ENCODE measurements at regions not wholly inside any gene's neighbourhood (a gene's known extent, or its start where the extent isn't known, plus 50 kb on each side); places are given as distances from the start of the nearest gene placed in this dataset.

GRCh38 chrX:37904833-37905232, 57.5 kb upstream of the DYNLT3 start:
- TF ChIP-seq, protein P1, sequence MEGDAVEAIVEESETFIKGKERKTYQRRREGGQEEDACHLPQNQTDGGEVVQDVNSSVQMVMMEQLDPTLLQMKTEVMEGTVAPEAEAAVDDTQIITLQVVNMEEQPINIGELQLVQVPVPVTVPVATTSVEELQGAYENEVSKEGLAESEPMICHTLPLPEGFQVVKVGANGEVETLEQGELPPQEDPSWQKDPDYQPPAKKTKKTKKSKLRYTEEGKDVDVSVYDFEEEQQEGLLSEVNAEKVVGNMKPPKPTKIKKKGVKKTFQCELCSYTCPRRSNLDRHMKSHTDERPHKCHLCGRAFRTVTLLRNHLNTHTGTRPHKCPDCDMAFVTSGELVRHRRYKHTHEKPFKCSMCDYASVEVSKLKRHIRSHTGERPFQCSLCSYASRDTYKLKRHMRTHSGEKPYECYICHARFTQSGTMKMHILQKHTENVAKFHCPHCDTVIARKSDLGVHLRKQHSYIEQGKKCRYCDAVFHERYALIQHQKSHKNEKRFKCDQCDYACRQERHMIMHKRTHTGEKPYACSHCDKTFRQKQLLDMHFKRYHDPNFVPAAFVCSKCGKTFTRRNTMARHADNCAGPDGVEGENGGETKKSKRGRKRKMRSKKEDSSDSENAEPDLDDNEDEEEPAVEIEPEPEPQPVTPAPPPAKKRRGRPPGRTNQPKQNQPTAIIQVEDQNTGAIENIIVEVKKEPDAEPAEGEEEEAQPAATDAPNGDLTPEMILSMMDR (conservative IDR thresholded peaks at IDR 0.05; ENCODE audit: control insufficient read depth, insufficient read depth, low read depth, low read length) = no peak
- DNase-seq (ENCODE audit: low read depth) = peak; percentile 4
- no peak overlapping the region for H3K4me3 ChIP-seq (ENCODE audit: control insufficient read depth, low read depth, low read length)

DNA sequence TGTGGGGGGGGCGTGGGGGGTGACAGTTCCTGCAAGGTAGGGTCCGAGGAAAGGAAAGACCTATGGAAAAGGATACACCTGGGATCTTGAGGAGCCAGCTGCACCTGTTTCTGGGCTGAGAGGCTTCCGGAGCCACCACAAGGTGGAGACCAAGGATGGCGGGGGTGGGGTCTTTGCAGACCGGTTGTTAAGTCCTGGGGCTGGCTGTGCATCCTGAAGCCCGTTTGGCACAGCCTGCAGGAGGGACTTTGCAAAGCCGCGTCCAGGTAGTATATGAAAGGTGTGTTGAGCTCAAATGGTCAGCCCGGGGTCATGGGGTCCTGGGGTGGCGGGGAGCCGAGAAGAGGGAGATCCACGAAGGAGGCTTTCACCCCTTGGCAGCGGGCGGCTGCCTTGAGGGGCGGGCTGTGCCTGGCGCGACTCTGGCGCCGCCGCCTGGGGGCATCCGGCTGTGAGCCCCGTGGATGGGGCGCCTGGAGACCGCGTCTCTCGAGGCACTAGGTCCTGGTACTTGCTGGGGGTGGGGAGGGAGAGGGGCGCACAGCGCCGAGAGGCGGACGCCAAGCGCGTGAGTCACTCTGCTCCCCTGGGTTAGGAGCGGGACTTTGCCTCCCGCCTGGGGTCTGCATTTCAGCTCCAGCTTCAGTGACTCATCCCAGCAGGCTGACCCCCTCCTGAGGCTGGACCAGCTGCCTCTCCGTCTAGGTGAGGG, 58.2 kb upstream of the DYNLT3 start:
- DNase-seq (ENCODE audit: low read depth) = peak; percentile 10
- TF ChIP-seq, protein P1 (conservative IDR thresholded peaks at IDR 0.05; ENCODE audit: control insufficient read depth, insufficient read depth, low read depth, low read length) = no peak
- H3K4me3 ChIP-seq (ENCODE audit: control insufficient read depth, low read depth, low read length) = peak overlapping the region; percentile 13

- TF ChIP-seq, protein P1 (conservative IDR thresholded peaks at IDR 0.05; ENCODE audit: control insufficient read depth, insufficient read depth, low read depth, low read length) = no peak
- no peak for DNase-seq (ENCODE audit: low read depth)
- H3K4me3 ChIP-seq (ENCODE audit: control insufficient read depth, low read depth, low read length) = no peak overlapping the region
Measured at GRCh38 chrX:37906357-37906756, 59.0 kb upstream of the DYNLT3 start.

DNA sequence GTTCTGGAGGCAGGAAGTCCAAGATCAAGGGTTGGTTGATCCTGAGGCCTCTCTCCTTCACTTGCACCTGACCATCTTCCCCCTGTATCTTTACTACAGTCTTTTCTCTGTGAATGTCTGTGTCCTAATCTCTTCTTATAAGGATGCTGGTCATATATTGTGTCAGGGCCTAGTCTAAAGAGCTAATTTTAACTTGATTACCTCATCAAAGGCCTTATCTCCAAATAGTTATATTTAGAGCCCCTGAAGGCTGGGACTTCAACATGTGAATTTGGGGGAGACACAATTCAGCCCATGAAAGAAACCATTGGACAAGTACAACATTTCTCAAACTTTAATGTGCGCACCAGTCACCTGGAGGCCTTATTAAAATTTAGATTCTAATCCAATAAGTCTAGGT, 62.8 kb upstream of the DYNLT3 start:
- H3K4me3 ChIP-seq (ENCODE audit: control insufficient read depth, low read depth, low read length) = no peak overlapping the region
- DNase-seq (ENCODE audit: low read depth) = no peak
- TF ChIP-seq, protein P1 (conservative IDR thresholded peaks at IDR 0.05; ENCODE audit: control insufficient read depth, insufficient read depth, low read depth, low read length) = no peak

- DNase-seq (ENCODE audit: low read depth) = no peak
- TF ChIP-seq, protein P1 (conservative IDR thresholded peaks at IDR 0.05; ENCODE audit: control insufficient read depth, insufficient read depth, low read depth, low read length) = no peak
- no peak overlapping the region for H3K4me3 ChIP-seq (ENCODE audit: control insufficient read depth, low read depth, low read length)
Measured at GRCh38 chrX:37912304-37912703, 64.9 kb upstream of the DYNLT3 start.

- no peak overlapping the region for H3K4me3 ChIP-seq (ENCODE audit: control insufficient read depth, low read depth, low read length)
- no peak for DNase-seq (ENCODE audit: low read depth)
- TF ChIP-seq, protein P1 (conservative IDR thresholded peaks at IDR 0.05; ENCODE audit: control insufficient read depth, insufficient read depth, low read depth, low read length) = no peak
Measured at GRCh38 chrX:37912777-37913176, 65.4 kb upstream of the DYNLT3 start.

Measured in fibroblast of mammary gland (primary cell).